PC-3 (cell line): ENCODE measurements at regions not wholly inside any gene's neighbourhood (a gene's known extent, or its start where the extent isn't known, plus 50 kb on each side); places are given as distances from the start of the nearest gene placed in this dataset.

Source experiments
- EZH2 ChIP-seq: fragments of 300-600 bp; sonication (generic); IDR thresholded peaks from one replicate; pipeline ENCODE4 v1.6.1; 2017; ENCODE audit warnings: antibody characterized with exemption, mild to moderate bottlenecking, low read length; ENCODE audit not compliant: unreplicated experiment
- EZH2phosphoT487 ChIP-seq: fragments of 300-600 bp; sonication (generic); IDR thresholded peaks from 2 replicates; pipeline ENCODE4 v1.6.1; 2018; ENCODE audit warnings: mild to moderate bottlenecking, antibody characterized with exemption, low read length, borderline replicate concordance
- TF ChIP-seq, protein P1 (sequence below): fragments of 300-600 bp; sonication (generic); conservative IDR thresholded peaks from 2 replicates; pipeline ENCODE4 v1.5.1; 2017; ENCODE audit warnings: antibody characterized with exemption, low read depth, mild to moderate bottlenecking, low read length

DNA sequence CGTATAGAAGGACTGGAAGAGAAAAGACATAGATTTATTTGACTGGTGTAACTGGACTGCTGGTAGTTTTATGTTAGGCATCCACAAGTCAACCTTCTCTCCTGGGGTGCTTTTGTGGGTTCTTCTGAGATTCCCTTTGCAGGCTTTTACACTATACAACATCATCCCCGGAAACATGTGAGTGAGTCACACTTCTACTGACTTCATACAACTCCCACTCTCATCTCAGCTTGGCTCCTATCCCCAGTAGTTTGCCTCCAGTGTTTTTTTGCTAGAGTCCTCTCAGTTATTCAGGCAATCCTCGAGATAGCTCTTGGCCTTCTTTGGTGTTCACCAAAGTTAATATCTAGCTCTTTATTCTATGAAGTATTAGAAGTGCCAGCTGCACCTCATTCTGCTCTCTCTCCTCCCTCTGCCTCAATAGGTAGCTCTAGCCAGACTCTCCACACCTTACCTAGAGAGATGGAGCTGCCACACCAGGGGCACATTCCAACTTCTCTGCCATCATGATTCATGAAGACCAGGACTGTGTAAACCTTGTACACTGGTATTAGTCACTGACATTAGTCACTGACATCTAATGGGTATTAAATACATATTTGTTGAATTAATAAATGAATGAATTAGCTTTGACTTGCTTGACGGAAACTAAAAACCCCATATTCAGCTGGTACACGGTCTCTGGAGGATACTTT is 281.9 kb downstream of the PPP1R3A start:
- no peak for TF ChIP-seq EZH2
- TF ChIP-seq, protein P1, sequence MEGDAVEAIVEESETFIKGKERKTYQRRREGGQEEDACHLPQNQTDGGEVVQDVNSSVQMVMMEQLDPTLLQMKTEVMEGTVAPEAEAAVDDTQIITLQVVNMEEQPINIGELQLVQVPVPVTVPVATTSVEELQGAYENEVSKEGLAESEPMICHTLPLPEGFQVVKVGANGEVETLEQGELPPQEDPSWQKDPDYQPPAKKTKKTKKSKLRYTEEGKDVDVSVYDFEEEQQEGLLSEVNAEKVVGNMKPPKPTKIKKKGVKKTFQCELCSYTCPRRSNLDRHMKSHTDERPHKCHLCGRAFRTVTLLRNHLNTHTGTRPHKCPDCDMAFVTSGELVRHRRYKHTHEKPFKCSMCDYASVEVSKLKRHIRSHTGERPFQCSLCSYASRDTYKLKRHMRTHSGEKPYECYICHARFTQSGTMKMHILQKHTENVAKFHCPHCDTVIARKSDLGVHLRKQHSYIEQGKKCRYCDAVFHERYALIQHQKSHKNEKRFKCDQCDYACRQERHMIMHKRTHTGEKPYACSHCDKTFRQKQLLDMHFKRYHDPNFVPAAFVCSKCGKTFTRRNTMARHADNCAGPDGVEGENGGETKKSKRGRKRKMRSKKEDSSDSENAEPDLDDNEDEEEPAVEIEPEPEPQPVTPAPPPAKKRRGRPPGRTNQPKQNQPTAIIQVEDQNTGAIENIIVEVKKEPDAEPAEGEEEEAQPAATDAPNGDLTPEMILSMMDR: no peak
- no peak for TF ChIP-seq EZH2phosphoT487
